ENCODE measurements at regions not wholly inside any gene's neighbourhood (a gene's known extent, or its start where the extent isn't known, plus 50 kb on each side); places are given as distances from the start of the nearest gene placed in this dataset.

GRCh38 chr11:92740276-92740675, 229.2 kb upstream of the MTNR1B start:
- Histone ChIP-seq H3K27ac (no peak overlapping the region), H3K4me3 (no peak overlapping the region), H3K4me1 (ENCODE audit: insufficient read depth) (no peaks in the 10 kb centered on the region), H3K36me3 (no peaks in the 10 kb centered on the region), H3K27me3 (no peaks in the 10 kb centered on the region), H3K9me3 (no peaks in the 10 kb centered on the region)
- 29 to 52% (median 51%) methylated on average over 2 of the region's 2 CpGs for WGBS, 3 donors
- TF ChIP-seq POLR2A (IDR thresholded peaks at IDR 0.05): no peak
- TF ChIP-seq, protein P1, sequence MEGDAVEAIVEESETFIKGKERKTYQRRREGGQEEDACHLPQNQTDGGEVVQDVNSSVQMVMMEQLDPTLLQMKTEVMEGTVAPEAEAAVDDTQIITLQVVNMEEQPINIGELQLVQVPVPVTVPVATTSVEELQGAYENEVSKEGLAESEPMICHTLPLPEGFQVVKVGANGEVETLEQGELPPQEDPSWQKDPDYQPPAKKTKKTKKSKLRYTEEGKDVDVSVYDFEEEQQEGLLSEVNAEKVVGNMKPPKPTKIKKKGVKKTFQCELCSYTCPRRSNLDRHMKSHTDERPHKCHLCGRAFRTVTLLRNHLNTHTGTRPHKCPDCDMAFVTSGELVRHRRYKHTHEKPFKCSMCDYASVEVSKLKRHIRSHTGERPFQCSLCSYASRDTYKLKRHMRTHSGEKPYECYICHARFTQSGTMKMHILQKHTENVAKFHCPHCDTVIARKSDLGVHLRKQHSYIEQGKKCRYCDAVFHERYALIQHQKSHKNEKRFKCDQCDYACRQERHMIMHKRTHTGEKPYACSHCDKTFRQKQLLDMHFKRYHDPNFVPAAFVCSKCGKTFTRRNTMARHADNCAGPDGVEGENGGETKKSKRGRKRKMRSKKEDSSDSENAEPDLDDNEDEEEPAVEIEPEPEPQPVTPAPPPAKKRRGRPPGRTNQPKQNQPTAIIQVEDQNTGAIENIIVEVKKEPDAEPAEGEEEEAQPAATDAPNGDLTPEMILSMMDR (IDR thresholded peaks at IDR 0.05): no peak
- intact Hi-C loops (cut with DNase I): no loop called here
- DNase-seq: no peak

GRCh38 chr11:92744929-92745585, 224.4 kb upstream of the MTNR1B start:
- Histone ChIP-seq H3K36me3 (no peaks in the 10 kb centered on the region), H3K4me3 (no peak overlapping the region), H3K27ac (no peak overlapping the region), H3K4me1 (ENCODE audit: insufficient read depth) (no peaks in the 10 kb centered on the region), H3K27me3 (no peaks in the 10 kb centered on the region), H3K9me3 (no peaks in the 10 kb centered on the region)
- intact Hi-C loops (cut with DNase I): no loop called here
- DNase-seq: no peak
- TF ChIP-seq, protein P1 (IDR thresholded peaks at IDR 0.05): no peak
- no peak for TF ChIP-seq EP300 (IDR thresholded peaks at IDR 0.05)
- TF ChIP-seq POLR2A (IDR thresholded peaks at IDR 0.05): no peak
- 83 to 89% (median 84%) methylated on average over 4 of the region's 4 CpGs for WGBS, 3 donors

GRCh38 chr11:92750794-92751193, 218.7 kb upstream of the MTNR1B start:
- Histone ChIP-seq H3K36me3 (no peaks in the 10 kb centered on the region), H3K4me1 (ENCODE audit: insufficient read depth) (no peaks in the 10 kb centered on the region), H3K27me3 (no peaks in the 10 kb centered on the region), H3K4me3 (no peak overlapping the region), H3K27ac (no peak overlapping the region), H3K9me3 (no peaks in the 10 kb centered on the region)
- no peak for DNase-seq
- TF ChIP-seq, protein P1 (IDR thresholded peaks at IDR 0.05): no peak
- TF ChIP-seq EP300 (IDR thresholded peaks at IDR 0.05) (no peak), POLR2A (IDR thresholded peaks at IDR 0.05) (no peak)
- WGBS, 3 donors: 74 to 78% (median 75%) methylated on average over 5 of the region's 5 CpGs
- intact Hi-C loops (cut with DNase I): no loop called here

GRCh38 chr11:92751594-92751993, 217.9 kb upstream of the MTNR1B start:
- no peaks in the 10 kb centered on the region for H3K4me1 ChIP-seq (ENCODE audit: insufficient read depth)
- intact Hi-C loops (cut with DNase I): no loop called here
- H3K36me3 ChIP-seq: no peaks in the 10 kb centered on the region
- DNase-seq: no peak
- no peaks in the 10 kb centered on the region for H3K27me3 ChIP-seq
- no peak overlapping the region for H3K27ac ChIP-seq
- no peaks in the 10 kb centered on the region for H3K9me3 ChIP-seq
- no peak for TF ChIP-seq POLR2A (IDR thresholded peaks at IDR 0.05)
- TF ChIP-seq, protein P1 (IDR thresholded peaks at IDR 0.05): no peak
- TF ChIP-seq EP300 (IDR thresholded peaks at IDR 0.05): no peak
- WGBS, 3 donors: 42 to 56% (median 44%) methylated on average over 11 of the region's 11 CpGs
- H3K4me3 ChIP-seq: no peak overlapping the region
